ENCODE measurements at regions not wholly inside any gene's neighbourhood (a gene's known extent, or its start where the extent isn't known, plus 50 kb on each side); places are given as distances from the start of the nearest gene placed in this dataset.

DNA sequence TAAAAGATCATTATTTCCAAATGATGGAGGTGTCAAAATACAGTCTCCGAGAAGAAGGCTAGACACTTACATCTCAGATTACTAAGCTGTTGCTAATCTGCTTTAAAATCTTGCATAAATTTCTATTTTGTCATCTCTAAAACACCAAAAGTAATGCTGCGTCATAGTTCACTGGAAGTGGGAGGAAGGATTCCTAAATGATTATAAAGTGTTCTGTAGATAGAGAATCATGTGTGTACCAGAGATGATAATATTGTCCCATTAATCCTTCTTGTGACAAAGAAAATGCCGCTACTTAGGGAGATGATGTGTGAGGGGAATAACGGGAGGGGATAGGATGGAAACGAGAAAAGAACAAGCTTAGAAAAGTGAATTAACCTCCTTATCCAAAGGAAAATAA, 268.6 kb downstream of the JRKL start (continued):
- TF ChIP-seq, protein P1, sequence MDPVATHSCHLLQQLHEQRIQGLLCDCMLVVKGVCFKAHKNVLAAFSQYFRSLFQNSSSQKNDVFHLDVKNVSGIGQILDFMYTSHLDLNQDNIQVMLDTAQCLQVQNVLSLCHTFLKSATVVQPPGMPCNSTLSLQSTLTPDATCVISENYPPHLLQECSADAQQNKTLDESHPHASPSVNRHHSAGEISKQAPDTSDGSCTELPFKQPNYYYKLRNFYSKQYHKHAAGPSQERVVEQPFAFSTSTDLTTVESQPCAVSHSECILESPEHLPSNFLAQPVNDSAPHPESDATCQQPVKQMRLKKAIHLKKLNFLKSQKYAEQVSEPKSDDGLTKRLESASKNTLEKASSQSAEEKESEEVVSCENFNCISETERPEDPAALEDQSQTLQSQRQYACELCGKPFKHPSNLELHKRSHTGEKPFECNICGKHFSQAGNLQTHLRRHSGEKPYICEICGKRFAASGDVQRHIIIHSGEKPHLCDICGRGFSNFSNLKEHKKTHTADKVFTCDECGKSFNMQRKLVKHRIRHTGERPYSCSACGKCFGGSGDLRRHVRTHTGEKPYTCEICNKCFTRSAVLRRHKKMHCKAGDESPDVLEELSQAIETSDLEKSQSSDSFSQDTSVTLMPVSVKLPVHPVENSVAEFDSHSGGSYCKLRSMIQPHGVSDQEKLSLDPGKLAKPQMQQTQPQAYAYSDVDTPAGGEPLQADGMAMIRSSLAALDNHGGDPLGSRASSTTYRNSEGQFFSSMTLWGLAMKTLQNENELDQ (CRISPR knock-in tag; IDR thresholded peaks at IDR 0.05; ENCODE audit: borderline replicate concordance): no peak
- TF ChIP-seq, protein P2, sequence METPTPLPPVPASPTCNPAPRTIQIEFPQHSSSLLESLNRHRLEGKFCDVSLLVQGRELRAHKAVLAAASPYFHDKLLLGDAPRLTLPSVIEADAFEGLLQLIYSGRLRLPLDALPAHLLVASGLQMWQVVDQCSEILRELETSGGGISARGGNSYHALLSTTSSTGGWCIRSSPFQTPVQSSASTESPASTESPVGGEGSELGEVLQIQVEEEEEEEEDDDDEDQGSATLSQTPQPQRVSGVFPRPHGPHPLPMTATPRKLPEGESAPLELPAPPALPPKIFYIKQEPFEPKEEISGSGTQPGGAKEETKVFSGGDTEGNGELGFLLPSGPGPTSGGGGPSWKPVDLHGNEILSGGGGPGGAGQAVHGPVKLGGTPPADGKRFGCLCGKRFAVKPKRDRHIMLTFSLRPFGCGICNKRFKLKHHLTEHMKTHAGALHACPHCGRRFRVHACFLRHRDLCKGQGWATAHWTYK (CRISPR knock-in tag; IDR thresholded peaks at IDR 0.05): no peak
- TF ChIP-seq, protein P3, sequence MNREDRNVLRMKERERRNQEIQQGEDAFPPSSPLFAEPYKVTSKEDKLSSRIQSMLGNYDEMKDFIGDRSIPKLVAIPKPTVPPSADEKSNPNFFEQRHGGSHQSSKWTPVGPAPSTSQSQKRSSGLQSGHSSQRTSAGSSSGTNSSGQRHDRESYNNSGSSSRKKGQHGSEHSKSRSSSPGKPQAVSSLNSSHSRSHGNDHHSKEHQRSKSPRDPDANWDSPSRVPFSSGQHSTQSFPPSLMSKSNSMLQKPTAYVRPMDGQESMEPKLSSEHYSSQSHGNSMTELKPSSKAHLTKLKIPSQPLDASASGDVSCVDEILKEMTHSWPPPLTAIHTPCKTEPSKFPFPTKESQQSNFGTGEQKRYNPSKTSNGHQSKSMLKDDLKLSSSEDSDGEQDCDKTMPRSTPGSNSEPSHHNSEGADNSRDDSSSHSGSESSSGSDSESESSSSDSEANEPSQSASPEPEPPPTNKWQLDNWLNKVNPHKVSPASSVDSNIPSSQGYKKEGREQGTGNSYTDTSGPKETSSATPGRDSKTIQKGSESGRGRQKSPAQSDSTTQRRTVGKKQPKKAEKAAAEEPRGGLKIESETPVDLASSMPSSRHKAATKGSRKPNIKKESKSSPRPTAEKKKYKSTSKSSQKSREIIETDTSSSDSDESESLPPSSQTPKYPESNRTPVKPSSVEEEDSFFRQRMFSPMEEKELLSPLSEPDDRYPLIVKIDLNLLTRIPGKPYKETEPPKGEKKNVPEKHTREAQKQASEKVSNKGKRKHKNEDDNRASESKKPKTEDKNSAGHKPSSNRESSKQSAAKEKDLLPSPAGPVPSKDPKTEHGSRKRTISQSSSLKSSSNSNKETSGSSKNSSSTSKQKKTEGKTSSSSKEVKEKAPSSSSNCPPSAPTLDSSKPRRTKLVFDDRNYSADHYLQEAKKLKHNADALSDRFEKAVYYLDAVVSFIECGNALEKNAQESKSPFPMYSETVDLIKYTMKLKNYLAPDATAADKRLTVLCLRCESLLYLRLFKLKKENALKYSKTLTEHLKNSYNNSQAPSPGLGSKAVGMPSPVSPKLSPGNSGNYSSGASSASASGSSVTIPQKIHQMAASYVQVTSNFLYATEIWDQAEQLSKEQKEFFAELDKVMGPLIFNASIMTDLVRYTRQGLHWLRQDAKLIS (CRISPR knock-in tag; IDR thresholded peaks at IDR 0.05): no peak
- TF ChIP-seq RFX1 (IDR thresholded peaks at IDR 0.05): no peak
- TF ChIP-seq ZNF583 (CRISPR knock-in tag; IDR thresholded peaks at IDR 0.05): no peak
- no peak for TF ChIP-seq GATA2 (CRISPR knock-in tag; IDR thresholded peaks at IDR 0.05)
- no peak for TF ChIP-seq ZNF347 (CRISPR knock-in tag; IDR thresholded peaks at IDR 0.05; ENCODE audit: low read depth)
- TF ChIP-seq ZNF121 (CRISPR knock-in tag; conservative IDR thresholded peaks at IDR 0.05): no peak
- no peak for TF ChIP-seq TAF1 (IDR thresholded peaks at IDR 0.05; ENCODE audit: control insufficient read depth, extremely low read depth, insufficient read depth, low read length, severe bottlenecking)
- TF ChIP-seq ZSCAN29 (IDR thresholded peaks at IDR 0.05): no peak
- no peak for TF ChIP-seq SPI1 (IDR thresholded peaks at IDR 0.05; ENCODE audit: borderline replicate concordance, low read depth, low read length)
- no peak for TF ChIP-seq PRMT5 (CRISPR knock-in tag; IDR thresholded peaks at IDR 0.05)
- TF ChIP-seq ZNF668 (CRISPR knock-in tag; IDR thresholded peaks at IDR 0.05): no peak
- TF ChIP-seq HCFC1 (IDR thresholded peaks at IDR 0.05; ENCODE audit: low read depth, low read length): no peak
- TF ChIP-seq, protein P4, sequence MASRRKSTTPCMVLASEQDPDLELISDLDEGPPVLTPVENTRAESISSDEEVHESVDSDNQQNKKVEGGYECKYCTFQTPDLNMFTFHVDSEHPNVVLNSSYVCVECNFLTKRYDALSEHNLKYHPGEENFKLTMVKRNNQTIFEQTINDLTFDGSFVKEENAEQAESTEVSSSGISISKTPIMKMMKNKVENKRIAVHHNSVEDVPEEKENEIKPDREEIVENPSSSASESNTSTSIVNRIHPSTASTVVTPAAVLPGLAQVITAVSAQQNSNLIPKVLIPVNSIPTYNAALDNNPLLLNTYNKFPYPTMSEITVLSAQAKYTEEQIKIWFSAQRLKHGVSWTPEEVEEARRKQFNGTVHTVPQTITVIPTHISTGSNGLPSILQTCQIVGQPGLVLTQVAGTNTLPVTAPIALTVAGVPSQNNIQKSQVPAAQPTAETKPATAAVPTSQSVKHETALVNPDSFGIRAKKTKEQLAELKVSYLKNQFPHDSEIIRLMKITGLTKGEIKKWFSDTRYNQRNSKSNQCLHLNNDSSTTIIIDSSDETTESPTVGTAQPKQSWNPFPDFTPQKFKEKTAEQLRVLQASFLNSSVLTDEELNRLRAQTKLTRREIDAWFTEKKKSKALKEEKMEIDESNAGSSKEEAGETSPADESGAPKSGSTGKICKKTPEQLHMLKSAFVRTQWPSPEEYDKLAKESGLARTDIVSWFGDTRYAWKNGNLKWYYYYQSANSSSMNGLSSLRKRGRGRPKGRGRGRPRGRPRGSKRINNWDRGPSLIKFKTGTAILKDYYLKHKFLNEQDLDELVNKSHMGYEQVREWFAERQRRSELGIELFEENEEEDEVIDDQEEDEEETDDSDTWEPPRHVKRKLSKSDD (conservative IDR thresholded peaks at IDR 0.05; ENCODE audit: low read length): no peak
- TF ChIP-seq COPS2 (conservative IDR thresholded peaks at IDR 0.05): no peak
- no peak for TF ChIP-seq ZZZ3 (IDR thresholded peaks at IDR 0.05)
- TF ChIP-seq, protein P5, sequence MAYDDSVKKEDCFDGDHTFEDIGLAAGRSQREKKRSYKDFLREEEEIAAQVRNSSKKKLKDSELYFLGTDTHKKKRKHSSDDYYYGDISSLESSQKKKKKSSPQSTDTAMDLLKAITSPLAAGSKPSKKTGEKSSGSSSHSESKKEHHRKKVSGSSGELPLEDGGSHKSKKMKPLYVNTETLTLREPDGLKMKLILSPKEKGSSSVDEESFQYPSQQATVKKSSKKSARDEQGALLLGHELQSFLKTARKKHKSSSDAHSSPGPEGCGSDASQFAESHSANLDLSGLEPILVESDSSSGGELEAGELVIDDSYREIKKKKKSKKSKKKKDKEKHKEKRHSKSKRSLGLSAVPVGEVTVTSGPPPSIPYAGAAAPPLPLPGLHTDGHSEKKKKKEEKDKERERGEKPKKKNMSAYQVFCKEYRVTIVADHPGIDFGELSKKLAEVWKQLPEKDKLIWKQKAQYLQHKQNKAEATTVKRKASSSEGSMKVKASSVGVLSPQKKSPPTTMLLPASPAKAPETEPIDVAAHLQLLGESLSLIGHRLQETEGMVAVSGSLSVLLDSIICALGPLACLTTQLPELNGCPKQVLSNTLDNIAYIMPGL (CRISPR knock-in tag; IDR thresholded peaks at IDR 0.05): no peak

All from K562 (cell line).